GM21825 (cell line): ENCODE measurements at regions not wholly inside any gene's neighbourhood (a gene's known extent, or its start where the extent isn't known, plus 50 kb on each side); places are given as distances from the start of the nearest gene placed in this dataset.

ENCODE experiments used
- ATAC-seq: cut with Tn5 transposase; IDR thresholded peaks from one replicate; pipeline ENCODE4 v1.9.1; 2021; ENCODE audit warnings: mild to moderate bottlenecking, moderate library complexity; ENCODE audit not compliant: unreplicated experiment

- ATAC-seq = no peak
Measured at GRCh38 chr5:152271420-152271819, 133.7 kb downstream of the NMUR2 start.

DNA sequence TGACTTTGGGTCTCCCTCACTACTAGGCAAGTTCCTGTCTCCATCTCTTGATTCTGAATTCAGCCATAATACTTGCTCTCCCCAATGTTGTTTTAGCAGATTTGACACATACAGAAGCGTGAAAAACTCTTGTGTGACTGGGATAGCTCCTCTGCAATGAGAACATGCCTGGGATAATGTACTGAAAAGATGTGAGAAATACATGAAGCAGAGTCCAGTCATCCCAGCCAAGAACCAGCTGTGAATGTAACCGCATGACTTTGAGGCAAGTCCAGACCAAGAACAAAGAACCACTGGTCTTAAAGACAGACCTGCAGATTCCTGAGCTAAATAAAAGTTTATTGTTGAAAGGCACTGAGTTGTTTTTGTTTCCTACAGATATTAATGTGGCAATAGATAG lies 135.0 kb downstream of the NMUR2 start:
- no peak for ATAC-seq

- no peak for ATAC-seq
Measured at GRCh38 chr5:152269533-152269932, 135.5 kb downstream of the NMUR2 start.

DNA sequence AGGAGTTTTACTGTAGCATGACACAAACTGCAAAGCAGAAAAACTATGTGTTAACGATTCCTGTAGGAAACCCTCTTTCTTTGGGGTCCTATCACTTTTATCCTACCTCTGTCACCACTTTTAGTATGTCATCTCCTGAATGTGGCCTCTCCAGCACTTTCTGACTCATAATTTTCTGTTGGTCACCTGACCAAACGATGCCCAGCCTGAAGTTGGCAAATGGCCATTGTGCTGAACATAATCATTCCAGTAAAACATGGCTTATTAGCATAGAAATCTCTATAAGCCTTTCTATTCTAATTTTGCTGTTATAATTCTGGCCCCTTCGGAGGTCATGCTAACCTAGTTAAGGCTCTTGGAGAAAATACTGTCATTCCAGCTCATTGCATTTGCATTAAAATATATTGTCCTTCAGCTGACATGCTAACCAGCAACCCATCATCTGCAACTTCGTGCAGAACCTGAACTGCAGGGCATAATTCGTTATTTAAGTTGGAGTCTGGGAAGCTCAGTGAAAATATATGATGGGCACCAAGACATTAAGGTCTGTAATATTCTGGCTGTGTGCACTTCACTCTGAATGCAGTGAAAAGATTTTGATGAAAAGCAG lies 140.3 kb downstream of the NMUR2 start:
- ATAC-seq = no peak

GRCh38 chr5:152262667-152263066 lies 142.4 kb downstream of the NMUR2 start:
- ATAC-seq = no peak

DNA sequence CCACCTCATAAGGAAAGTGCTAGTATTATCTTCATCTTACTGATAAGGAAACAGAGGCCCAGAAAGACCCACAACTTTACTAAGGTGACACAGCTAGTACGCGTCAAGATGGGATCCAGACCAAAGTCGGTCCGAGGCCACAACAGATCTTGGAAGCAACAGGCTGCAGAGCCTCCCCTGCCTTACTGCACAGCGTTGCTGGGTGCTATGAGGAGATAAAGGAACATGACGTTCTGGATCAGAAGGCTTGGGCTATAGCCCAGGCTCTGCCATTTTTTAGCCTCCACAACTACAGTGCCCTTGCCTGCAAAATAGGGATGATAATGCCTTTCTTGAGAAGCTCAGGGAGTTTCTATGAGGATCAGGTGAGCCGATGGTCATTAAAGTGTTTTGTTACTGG lies 144.1 kb downstream of the NMUR2 start:
- no peak for ATAC-seq

- no peak for ATAC-seq
Measured at GRCh38 chr5:152259702-152260101, 145.4 kb downstream of the NMUR2 start.

DNA sequence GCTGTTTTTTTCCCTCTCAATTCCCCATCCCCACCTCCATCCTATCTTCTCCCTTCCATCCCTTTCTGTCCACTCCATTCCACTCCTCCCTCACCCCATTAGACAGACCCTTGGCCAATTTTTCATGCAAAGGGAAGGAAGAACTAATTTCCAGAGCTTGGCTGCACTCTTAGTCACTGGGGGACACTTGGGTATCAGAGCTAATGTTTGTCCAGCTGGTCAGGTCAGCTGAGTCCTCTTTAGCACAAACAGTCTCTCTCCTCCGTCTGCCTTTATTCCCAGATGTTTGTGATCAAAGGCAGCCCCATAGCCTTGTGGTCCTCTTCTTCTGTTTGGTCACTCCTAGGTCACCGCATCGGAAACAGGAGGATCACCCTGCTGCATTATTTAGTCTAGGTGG lies 148.5 kb downstream of the NMUR2 start:
- no peak for ATAC-seq

DNA sequence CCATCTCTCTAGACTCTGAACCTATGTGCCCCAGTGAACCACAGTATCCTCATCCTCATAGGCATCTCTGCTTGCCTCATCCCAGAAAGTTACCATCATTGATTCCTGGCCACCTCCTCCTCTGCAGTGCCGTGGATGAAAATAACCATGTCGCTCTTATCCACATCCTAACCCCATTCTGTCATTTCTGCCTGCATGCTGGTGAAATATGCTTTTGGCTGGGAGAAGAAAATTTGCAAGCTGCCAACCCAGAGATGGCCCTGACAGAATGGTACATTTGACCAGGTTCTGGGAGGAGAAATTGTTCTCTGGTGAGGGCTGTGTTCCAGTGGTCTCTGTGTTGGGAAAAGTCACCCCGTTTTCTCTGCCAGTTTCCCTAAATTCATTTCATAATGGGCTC lies 149.7 kb downstream of the NMUR2 start:
- no peak for ATAC-seq

- ATAC-seq = no peak
Measured at GRCh38 chr5:152247850-152248385, 157.2 kb downstream of the NMUR2 start.

GRCh38 chr5:152246401-152246800 lies 158.7 kb downstream of the NMUR2 start:
- ATAC-seq = no peak

DNA sequence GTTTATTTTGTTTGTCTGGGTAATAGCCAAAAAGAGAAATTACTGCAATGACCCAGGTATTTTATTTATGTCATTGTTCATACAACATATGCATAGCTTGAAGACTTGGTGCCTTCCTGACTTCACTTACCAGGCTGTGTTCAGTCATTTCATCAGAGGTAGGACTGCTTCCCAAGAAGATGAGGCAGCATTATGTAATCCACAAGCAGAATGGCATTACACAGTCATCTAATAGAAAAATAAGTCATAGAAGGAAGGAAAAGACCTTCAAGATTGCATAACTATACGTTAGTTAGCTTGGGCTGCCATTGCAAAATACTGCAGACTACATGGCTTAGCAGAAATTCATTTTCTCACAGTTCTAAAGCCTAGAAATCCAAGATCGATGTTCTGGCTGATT lies 167.5 kb downstream of the NMUR2 start:
- no peak for ATAC-seq

DNA sequence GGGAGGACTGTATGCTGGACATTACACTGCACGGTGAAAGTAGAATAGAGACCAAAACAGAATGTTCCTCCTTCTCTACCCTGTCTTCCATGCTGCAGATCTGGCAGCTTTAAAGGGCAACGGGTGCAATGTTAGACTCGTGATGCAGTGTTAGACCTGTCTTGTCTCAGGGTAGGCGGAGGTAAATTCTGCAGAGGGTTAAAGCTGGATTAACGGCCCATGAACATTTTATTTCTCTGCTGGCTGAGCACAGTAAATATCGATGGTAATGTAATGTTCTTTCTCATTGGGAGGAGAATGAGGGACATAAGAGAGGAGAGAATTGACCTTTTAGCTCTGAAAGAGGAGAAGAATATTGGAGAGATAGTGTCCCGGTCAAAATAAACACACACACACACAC lies 178.9 kb downstream of the NMUR2 start:
- no peak for ATAC-seq

- no peak for ATAC-seq
Measured at GRCh38 chr5:152221721-152222629, 183.1 kb downstream of the NMUR2 start.

- ATAC-seq = no peak
Measured at GRCh38 chr5:152218694-152219093, 186.4 kb downstream of the NMUR2 start.

DNA sequence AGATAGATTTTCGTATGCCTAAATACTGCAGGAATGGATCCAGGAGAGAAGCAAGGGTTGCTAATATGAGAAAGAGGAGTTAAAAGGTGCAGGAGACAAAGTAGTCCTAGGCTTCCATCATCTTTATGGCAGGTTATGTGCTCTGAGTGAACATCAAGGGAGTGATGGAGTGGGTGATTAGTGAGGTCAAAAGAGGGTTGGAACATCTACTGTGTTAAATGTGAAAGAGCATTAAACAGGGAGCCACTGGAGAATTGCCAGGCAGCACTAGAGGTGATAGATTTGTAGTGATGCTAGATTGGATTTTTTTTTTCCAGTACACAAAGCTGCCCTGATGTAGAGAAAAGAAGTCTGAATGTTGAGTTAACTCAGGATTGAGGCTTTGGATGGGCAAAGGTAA lies 199.3 kb downstream of the NMUR2 start:
- ATAC-seq = no peak

- ATAC-seq = no peak
Measured at GRCh38 chr5:152202321-152202720, 202.8 kb downstream of the NMUR2 start.

- no peak for ATAC-seq
Measured at GRCh38 chr5:152193391-152194107, 211.5 kb downstream of the NMUR2 start.

GRCh38 chr5:152188251-152188650 lies 216.8 kb downstream of the NMUR2 start:
- ATAC-seq = no peak

DNA sequence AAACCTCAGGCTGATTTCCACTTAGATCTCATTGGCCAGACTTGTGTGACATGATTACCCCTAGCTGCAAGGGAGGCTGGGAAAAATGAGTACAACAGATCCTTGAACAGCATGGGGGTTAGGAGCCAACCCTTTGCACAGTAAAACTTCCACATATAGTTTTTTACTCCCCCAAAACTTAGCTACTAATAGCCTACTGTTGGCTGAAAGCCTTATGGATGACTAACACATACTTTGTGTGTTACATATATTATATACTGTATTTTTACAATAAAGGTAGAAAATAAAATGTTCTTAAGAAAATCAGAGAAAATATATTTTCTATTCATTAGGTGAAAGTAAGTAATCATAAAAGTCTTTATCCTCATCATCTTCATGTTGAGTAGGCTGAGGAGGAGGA lies 217.4 kb downstream of the NMUR2 start:
- ATAC-seq = no peak

DNA sequence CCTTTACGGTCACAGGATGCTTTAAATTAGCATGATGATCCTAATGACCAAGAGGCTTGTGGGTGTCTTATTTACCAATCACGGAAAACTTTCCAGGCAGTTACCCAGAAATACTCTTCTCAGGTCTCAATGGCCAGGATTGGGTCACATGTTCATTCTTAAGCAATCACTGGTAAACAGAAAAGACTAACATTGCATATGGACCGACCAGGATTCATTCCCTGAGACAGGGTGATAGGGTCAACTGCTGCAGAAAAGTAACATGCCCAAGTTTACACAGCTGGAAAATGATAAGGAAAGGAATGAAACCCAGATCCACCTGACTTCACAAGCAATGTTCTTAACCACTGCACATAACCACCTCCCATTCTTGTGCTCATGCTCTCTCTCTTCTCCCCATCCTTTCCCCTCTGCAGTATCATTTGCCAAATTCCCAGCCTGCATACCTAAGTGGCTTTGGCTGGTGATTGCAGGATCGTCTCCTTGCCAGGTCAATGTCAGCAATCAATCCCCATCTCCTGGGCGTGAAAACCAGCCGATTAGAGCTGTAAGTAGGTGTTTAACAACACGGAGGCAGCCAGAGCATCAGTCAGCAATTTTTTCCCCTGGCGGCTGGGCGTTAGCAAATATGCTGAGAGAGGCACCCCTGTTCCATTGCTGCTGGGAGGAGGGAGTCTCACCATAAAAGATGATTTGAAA lies 219.4 kb downstream of the NMUR2 start:
- ATAC-seq = no peak
